ENCODE measurements at regions not wholly inside any gene's neighbourhood (a gene's known extent, or its start where the extent isn't known, plus 50 kb on each side); places are given as distances from the start of the nearest gene placed in this dataset.
A peak's percentile ranks its signal among the peaks of the same experiment; 100 is the strongest.

DNA sequence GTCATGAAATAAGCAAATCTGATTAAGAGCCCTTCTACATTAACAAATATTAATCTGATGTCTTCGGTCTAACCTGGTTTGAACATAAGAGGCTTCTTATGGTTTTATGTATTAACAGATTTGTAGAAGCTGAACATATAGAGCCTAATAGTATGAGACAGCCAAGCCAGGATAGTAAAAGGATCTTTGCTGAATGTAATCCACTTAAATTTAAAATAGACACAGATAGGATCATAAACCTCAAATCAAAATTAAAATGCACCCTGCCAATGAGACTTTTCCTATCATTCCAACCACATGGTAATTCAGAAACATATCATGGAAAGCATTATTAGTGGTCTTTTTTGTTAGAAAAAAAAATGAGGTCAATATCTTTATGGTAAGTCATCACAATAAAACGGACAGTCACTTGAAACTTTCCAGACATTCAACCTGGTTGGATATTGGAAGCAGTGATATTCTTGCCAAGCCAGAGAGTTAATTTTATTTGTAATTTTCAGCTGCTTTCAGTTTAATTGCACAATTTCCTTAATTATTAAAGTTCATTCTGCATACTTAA is 606.9 kb upstream of the SALL1 start:
- Histone ChIP-seq H3K4me2 (ENCODE audit: insufficient read depth, low read length, poor library complexity, severe bottlenecking) (no peak overlapping the region), H2AK5ac (ENCODE audit: low read depth, low read length) (no peak overlapping the region), H3K4ac (ENCODE audit: low read length) (no peak overlapping the region), H3K18ac (ENCODE audit: low read length) (no peak overlapping the region), H2AFZ (ENCODE audit: low read length) (no peak overlapping the region), H3K14ac (ENCODE audit: low read length) (no peak overlapping the region), H3K79me1 (ENCODE audit: low read depth, low read length) (no peaks in the 10 kb centered on the region), H2BK120ac (ENCODE audit: low read depth, low read length) (no peak overlapping the region), H3K27me3 (ENCODE audit: control insufficient read depth in 3 of 3, insufficient read depth in 3 of 3, low read depth in 1 of 3, low read length in 3 of 3) (no peaks in the 10 kb centered on the region), H3K36me3 (replicated peaks in 1 of 2; ENCODE audit: control insufficient read depth in 2 of 2, insufficient read depth in 2 of 2, low read length in 2 of 2) (no peaks in the 10 kb centered on the region), H3K9me3 (replicated peaks in 1 of 2; ENCODE audit: control insufficient read depth in 2 of 2, insufficient read depth in 1 of 2, low read depth in 1 of 2, low read length in 2 of 2) (no peaks in the 10 kb centered on the region), H3K4me3 (ENCODE audit: low read length in 2 of 2) (no peak overlapping the region), H3K4me1 (ENCODE audit: control insufficient read depth in 2 of 2, insufficient read depth in 1 of 2, low read depth in 1 of 2, low read length in 2 of 2) (peaks cover 6 to 21% of the 10 kb centered on the region in 2 donors), H3K9ac (ENCODE audit: low read depth, low read length, poor library complexity) (no peak overlapping the region), H2BK12ac (ENCODE audit: low read length) (no peak overlapping the region), H3K27ac (replicated peaks; ENCODE audit: low read length) (no peak overlapping the region), H4K91ac (ENCODE audit: low read depth, low read length, poor library complexity) (no peak overlapping the region), H2BK5ac (ENCODE audit: low read length) (no peak overlapping the region), H4K8ac (ENCODE audit: low read depth, low read length) (no peak overlapping the region), H2BK15ac (ENCODE audit: low read length) (no peak overlapping the region), H3K23ac (ENCODE audit: low read depth, low read length, poor library complexity) (no peak overlapping the region)
- no CpG with 5 or more reads among the region's 2 CpGs for WGBS, 2 donors (ENCODE audit: extremely low coverage in 2 of 2, insufficient read length in 2 of 2, insufficient replicate concordance in 1 of 2)
- no peak for DNase-seq (ENCODE audit: low spot score)

DNA sequence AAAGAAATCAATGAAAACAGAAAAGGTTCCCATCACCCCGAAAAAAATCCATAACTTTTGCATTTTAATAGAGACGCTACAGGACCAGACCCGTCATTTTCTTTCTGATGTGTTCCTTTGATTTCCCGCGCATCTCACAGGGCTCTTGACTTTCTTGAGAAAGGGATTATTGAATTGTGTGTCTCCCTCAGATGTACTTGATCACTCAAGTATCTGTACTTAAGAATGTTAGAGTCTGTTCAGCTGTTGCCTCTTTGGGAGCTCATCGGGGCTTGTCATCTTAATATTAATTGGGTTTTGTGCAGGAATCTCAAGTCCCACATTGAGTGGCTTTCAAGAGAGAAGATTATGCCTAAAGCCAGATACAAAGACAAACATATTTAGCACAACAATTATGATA is 606.4 kb upstream of the SALL1 start:
- Histone ChIP-seq H3K4ac (ENCODE audit: low read length) (no peak overlapping the region), H3K4me1 (ENCODE audit: control insufficient read depth in 2 of 2, insufficient read depth in 1 of 2, low read depth in 1 of 2, low read length in 2 of 2) (peaks cover 6 to 17% of the 10 kb centered on the region in 2 donors), H3K9ac (ENCODE audit: low read depth, low read length, poor library complexity) (no peak overlapping the region), H3K4me2 (ENCODE audit: insufficient read depth, low read length, poor library complexity, severe bottlenecking) (no peak overlapping the region), H2BK12ac (ENCODE audit: low read length) (no peak overlapping the region), H3K14ac (ENCODE audit: low read length) (no peak overlapping the region), H3K9me3 (replicated peaks in 1 of 2; ENCODE audit: control insufficient read depth in 2 of 2, insufficient read depth in 1 of 2, low read depth in 1 of 2, low read length in 2 of 2) (no peaks in the 10 kb centered on the region), H2BK15ac (ENCODE audit: low read length) (no peak overlapping the region), H2BK120ac (ENCODE audit: low read depth, low read length) (no peak overlapping the region), H3K36me3 (replicated peaks in 1 of 2; ENCODE audit: control insufficient read depth in 2 of 2, insufficient read depth in 2 of 2, low read length in 2 of 2) (no peaks in the 10 kb centered on the region), H4K8ac (ENCODE audit: low read depth, low read length) (no peak overlapping the region), H4K91ac (ENCODE audit: low read depth, low read length, poor library complexity) (no peak overlapping the region), H3K79me1 (ENCODE audit: low read depth, low read length) (no peaks in the 10 kb centered on the region), H2AFZ (ENCODE audit: low read length) (no peak overlapping the region), H3K23ac (ENCODE audit: low read depth, low read length, poor library complexity) (no peak overlapping the region), H2BK5ac (ENCODE audit: low read length) (no peak overlapping the region), H3K4me3 (ENCODE audit: low read length in 2 of 2) (no peak overlapping the region), H2AK5ac (ENCODE audit: low read depth, low read length) (no peak overlapping the region), H3K27me3 (ENCODE audit: control insufficient read depth in 3 of 3, insufficient read depth in 3 of 3, low read depth in 1 of 3, low read length in 3 of 3) (no peaks in the 10 kb centered on the region), H3K18ac (ENCODE audit: low read length) (no peak overlapping the region), H3K27ac (replicated peaks; ENCODE audit: low read length) (no peak overlapping the region)
- no peak for DNase-seq (ENCODE audit: low spot score)
- no CpG with 5 or more reads among the region's 6 CpGs for WGBS, 2 donors (ENCODE audit: extremely low coverage in 2 of 2, insufficient read length in 2 of 2, insufficient replicate concordance in 1 of 2)

DNA sequence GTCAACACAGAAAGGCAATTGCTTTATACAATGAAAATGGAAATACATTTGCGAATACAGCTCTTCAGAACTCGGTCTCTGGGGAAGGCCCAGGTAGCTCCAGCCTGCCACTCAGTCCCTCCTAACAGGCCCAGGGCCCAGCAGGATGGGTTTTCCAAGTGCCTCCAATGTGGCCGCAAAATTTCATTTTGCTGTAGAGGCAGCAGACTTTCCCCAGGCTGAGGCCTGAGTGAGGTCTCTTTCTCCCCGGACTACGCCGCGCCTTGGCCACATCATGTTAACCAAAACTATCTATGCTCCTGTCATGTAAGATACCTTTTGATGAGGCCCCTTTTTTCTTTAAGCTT is 606.0 kb upstream of the SALL1 start:
- Histone ChIP-seq H3K4me3 (ENCODE audit: low read length in 2 of 2) (no peak overlapping the region), H2BK12ac (ENCODE audit: low read length) (no peak overlapping the region), H3K79me1 (ENCODE audit: low read depth, low read length) (no peaks in the 10 kb centered on the region), H3K4me2 (ENCODE audit: insufficient read depth, low read length, poor library complexity, severe bottlenecking) (no peak overlapping the region), H3K36me3 (replicated peaks in 1 of 2; ENCODE audit: control insufficient read depth in 2 of 2, insufficient read depth in 2 of 2, low read length in 2 of 2) (no peaks in the 10 kb centered on the region), H2BK5ac (ENCODE audit: low read length) (no peak overlapping the region), H3K27me3 (ENCODE audit: control insufficient read depth in 3 of 3, insufficient read depth in 3 of 3, low read depth in 1 of 3, low read length in 3 of 3) (no peaks in the 10 kb centered on the region), H3K23ac (ENCODE audit: low read depth, low read length, poor library complexity) (no peak overlapping the region), H2BK15ac (ENCODE audit: low read length) (no peak overlapping the region), H2BK120ac (ENCODE audit: low read depth, low read length) (no peak overlapping the region), H2AK5ac (ENCODE audit: low read depth, low read length) (no peak overlapping the region), H4K8ac (ENCODE audit: low read depth, low read length) (no peak overlapping the region), H3K18ac (ENCODE audit: low read length) (no peak overlapping the region), H3K4me1 (ENCODE audit: control insufficient read depth in 2 of 2, insufficient read depth in 1 of 2, low read depth in 1 of 2, low read length in 2 of 2) (peaks cover 3 to 16% of the 10 kb centered on the region in 2 donors), H3K4ac (ENCODE audit: low read length) (no peak overlapping the region), H3K9ac (ENCODE audit: low read depth, low read length, poor library complexity) (no peak overlapping the region), H3K9me3 (replicated peaks in 1 of 2; ENCODE audit: control insufficient read depth in 2 of 2, insufficient read depth in 1 of 2, low read depth in 1 of 2, low read length in 2 of 2) (no peaks in the 10 kb centered on the region), H4K91ac (ENCODE audit: low read depth, low read length, poor library complexity) (no peak overlapping the region), H3K27ac (replicated peaks; ENCODE audit: low read length) (no peak overlapping the region), H2AFZ (ENCODE audit: low read length) (no peak overlapping the region), H3K14ac (ENCODE audit: low read length) (no peak overlapping the region)
- WGBS, 2 donors (ENCODE audit: extremely low coverage in 2 of 2, insufficient read length in 2 of 2, insufficient replicate concordance in 1 of 2), result no CpG with 5 or more reads among the region's 7 CpGs
- no peak for DNase-seq (ENCODE audit: low spot score)

DNA sequence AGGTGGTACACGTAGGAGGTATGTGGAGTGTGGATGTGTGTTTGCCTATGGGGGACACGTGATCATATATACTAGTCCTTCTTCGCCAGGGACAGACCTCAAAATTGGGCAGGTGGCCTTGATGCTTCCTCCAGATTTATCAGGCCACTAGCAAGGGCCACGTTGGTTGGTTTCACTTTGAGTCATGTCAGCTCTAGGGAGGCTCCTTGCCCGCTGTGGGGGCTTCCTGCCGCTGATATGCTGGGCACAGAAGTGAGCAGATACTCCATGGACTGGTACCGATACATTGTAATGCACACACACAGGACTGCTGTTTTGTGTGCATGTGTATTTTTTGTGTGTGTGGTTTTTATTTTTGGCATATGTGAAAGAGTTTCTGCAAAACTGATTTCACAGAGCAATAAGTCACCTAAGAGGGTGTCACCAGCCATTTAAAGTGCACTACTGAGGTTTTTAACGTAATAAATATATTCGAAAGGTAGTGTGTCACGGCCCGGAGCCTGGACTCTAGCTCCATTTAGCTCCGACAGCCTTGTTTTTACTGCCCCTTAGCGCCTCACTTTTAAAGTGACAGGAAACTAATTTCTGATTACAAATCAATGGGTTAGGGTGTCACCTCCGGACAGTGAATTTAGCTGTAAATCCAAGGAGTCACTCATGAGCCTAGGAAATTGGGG is 605.5 kb upstream of the SALL1 start:
- no CpG with 5 or more reads among the region's 14 CpGs for WGBS, 2 donors (ENCODE audit: extremely low coverage in 2 of 2, insufficient read length in 2 of 2, insufficient replicate concordance in 1 of 2)
- peak overlapping the region; percentile 36 for H2AK5ac ChIP-seq (ENCODE audit: low read depth, low read length)
- H2BK12ac ChIP-seq (ENCODE audit: low read length), result no peak overlapping the region
- no peak overlapping the region for H2AFZ ChIP-seq (ENCODE audit: low read length)
- H3K4me1 ChIP-seq (ENCODE audit: control insufficient read depth in 2 of 2, insufficient read depth in 1 of 2, low read depth in 1 of 2, low read length in 2 of 2), result peaks cover 3 to 16% of the 10 kb centered on the region in 2 donors
- H3K18ac ChIP-seq (ENCODE audit: low read length), result peak overlapping the region; percentile 20
- H3K14ac ChIP-seq (ENCODE audit: low read length), result no peak overlapping the region
- H2BK5ac ChIP-seq (ENCODE audit: low read length), result no peak overlapping the region
- no peak overlapping the region for H3K4ac ChIP-seq (ENCODE audit: low read length)
- no peak for DNase-seq (ENCODE audit: low spot score)
- H4K91ac ChIP-seq (ENCODE audit: low read depth, low read length, poor library complexity), result no peak overlapping the region
- H4K8ac ChIP-seq (ENCODE audit: low read depth, low read length), result no peak overlapping the region
- H3K4me3 ChIP-seq (ENCODE audit: low read length in 2 of 2), result no peak overlapping the region
- no peaks in the 10 kb centered on the region for H3K27me3 ChIP-seq (ENCODE audit: control insufficient read depth in 3 of 3, insufficient read depth in 3 of 3, low read depth in 1 of 3, low read length in 3 of 3)
- no peak overlapping the region for H3K4me2 ChIP-seq (ENCODE audit: insufficient read depth, low read length, poor library complexity, severe bottlenecking)
- no peaks in the 10 kb centered on the region for H3K9me3 ChIP-seq (replicated peaks in 1 of 2; ENCODE audit: control insufficient read depth in 2 of 2, insufficient read depth in 1 of 2, low read depth in 1 of 2, low read length in 2 of 2)
- no peaks in the 10 kb centered on the region for H3K36me3 ChIP-seq (replicated peaks in 1 of 2; ENCODE audit: control insufficient read depth in 2 of 2, insufficient read depth in 2 of 2, low read length in 2 of 2)
- H3K27ac ChIP-seq (replicated peaks; ENCODE audit: low read length), result no peak overlapping the region
- no peak overlapping the region for H2BK120ac ChIP-seq (ENCODE audit: low read depth, low read length)
- H3K23ac ChIP-seq (ENCODE audit: low read depth, low read length, poor library complexity), result no peak overlapping the region
- H2BK15ac ChIP-seq (ENCODE audit: low read length), result no peak overlapping the region
- H3K9ac ChIP-seq (ENCODE audit: low read depth, low read length, poor library complexity), result no peak overlapping the region
- H3K79me1 ChIP-seq (ENCODE audit: low read depth, low read length), result no peaks in the 10 kb centered on the region

All from neuronal stem cell (in vitro differentiated cells).